Dendritic cell treated with granulocyte-macrophage colony-stimulating factor and Interleukin-4, amounts not matched to agents 40 ng/mL and 50 ng/mL, for 4 days (primary cell): ENCODE measurements at regions not wholly inside any gene's neighbourhood (a gene's known extent, or its start where the extent isn't known, plus 50 kb on each side); places are given as distances from the start of the nearest gene placed in this dataset.

Experiments
- H3K27ac Mint-ChIP-seq: one replicate; pipeline ENCODE4 v1.8.0; 2022; ENCODE audit warnings: mild to moderate bottlenecking, mixed read lengths
- H3K27me3 Mint-ChIP-seq: one replicate; pipeline ENCODE4 v1.8.0; 2022; ENCODE audit warnings: mild to moderate bottlenecking, mixed read lengths
- H3K36me3 Mint-ChIP-seq: one replicate; pipeline ENCODE4 v1.8.0; 2022; ENCODE audit warnings: low read depth, mixed read lengths
- H3K4me1 Mint-ChIP-seq: one replicate; pipeline ENCODE4 v1.8.0; 2022; ENCODE audit warnings: low read depth, mixed read lengths
- H3K4me3 Mint-ChIP-seq: one replicate; pipeline ENCODE4 v1.8.0; 2022; ENCODE audit warnings: mild to moderate bottlenecking, moderate library complexity, mixed read lengths
- H3K9me3 Mint-ChIP-seq: one replicate; pipeline ENCODE4 v1.8.0; 2022; ENCODE audit warnings: mixed read lengths
- intact Hi-C: fragments of 100-400 bp; cut with micrococcal nuclease; formaldehyde crosslinking; loops from one replicate; pipeline ENCODE4 v1.15.0; 2022

- Mint-ChIP-seq H3K9me3 (peaks cover 7% of the 10 kb centered on the region), H3K36me3 (no peaks in the 10 kb centered on the region), H3K27ac (no peak overlapping the region), H3K27me3 (no peaks in the 10 kb centered on the region), H3K4me1 (no peaks in the 10 kb centered on the region), H3K4me3 (no peak overlapping the region)
- intact Hi-C loops, result loop anchor here (10.0 kb wide), 1 partner anchor 388 kb away; no protein-coding TSS in a partner anchor
Measured at GRCh38 chr4:183846951-183847350, 58.2 kb upstream of the STOX2 start.

DNA sequence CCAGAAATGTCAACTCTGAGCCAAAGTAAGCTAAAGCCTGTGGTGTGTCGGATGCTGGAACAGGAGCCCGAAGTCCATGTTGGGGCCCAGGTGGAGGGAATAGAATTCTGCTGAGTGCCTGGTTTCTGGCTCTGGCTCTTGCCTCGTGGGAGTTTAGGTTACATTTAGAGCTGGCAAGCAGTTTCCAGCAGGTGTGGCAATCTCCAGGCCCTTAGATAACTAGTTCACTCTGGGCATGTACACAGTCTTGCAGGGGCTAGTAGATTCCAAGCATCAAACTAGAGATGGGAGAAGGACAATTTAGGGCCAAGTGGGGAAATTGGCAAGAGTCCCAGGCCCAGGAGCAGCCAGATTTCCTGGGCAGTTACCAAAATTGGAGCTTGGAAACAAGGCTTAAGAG is 56.3 kb upstream of the STOX2 start:
- Mint-ChIP-seq H3K27me3 (no peaks in the 10 kb centered on the region), H3K27ac (no peak overlapping the region), H3K36me3 (no peaks in the 10 kb centered on the region), H3K4me1 (no peaks in the 10 kb centered on the region), H3K9me3 (peaks cover 7% of the 10 kb centered on the region), H3K4me3 (no peak overlapping the region)
- intact Hi-C loops, result loop anchor here (10.0 kb wide), 1 partner anchor 386 kb away; no protein-coding TSS in a partner anchor

- no peak overlapping the region for H3K27ac Mint-ChIP-seq
- no peaks in the 10 kb centered on the region for H3K27me3 Mint-ChIP-seq
- intact Hi-C loops, result no loop called here
- H3K4me3 Mint-ChIP-seq, result no peak overlapping the region
- no peaks in the 10 kb centered on the region for H3K9me3 Mint-ChIP-seq
- H3K4me1 Mint-ChIP-seq, result no peaks in the 10 kb centered on the region
- H3K36me3 Mint-ChIP-seq, result no peaks in the 10 kb centered on the region
Measured at GRCh38 chr4:183852910-183853547, 52.1 kb upstream of the STOX2 start.

DNA sequence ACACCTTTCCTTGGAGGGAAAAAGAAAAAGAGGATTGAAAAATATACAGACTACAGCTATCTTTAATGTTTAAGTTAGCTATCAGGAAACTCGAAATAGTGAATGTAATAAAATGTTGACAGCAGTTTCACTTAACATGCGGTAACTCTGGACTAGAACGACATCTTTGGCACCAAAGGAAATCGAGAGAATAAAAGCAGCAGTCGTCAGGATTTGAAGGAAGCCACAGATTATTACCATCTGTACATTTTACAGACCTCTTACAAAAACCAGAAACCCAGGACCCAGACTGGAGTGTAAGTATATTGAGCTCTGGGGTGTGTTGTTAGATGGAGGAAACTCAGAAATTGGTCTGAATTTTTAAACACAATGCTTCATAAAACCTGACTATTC is 51.6 kb upstream of the STOX2 start:
- Mint-ChIP-seq H3K9me3 (no peaks in the 10 kb centered on the region), H3K4me1 (no peaks in the 10 kb centered on the region), H3K36me3 (no peaks in the 10 kb centered on the region), H3K27me3 (peaks cover 1% of the 10 kb centered on the region), H3K27ac (no peak overlapping the region), H3K4me3 (no peak overlapping the region)
- intact Hi-C loops, result no loop called here
